CD4-positive, alpha-beta T cell treated with Interleukin-6 at 100 ng/mL for 8 hours (primary cell): ENCODE measurements at regions not wholly inside any gene's neighbourhood (a gene's known extent, or its start where the extent isn't known, plus 50 kb on each side); places are given as distances from the start of the nearest gene placed in this dataset.

ENCODE experiments used
- DNase-seq: peaks from one replicate; pipeline ENCODE4 v3.0.0-alpha.2; 2020; ENCODE audit warnings: mixed read lengths, low spot score

- DNase-seq, result no peak
Measured at GRCh38 chr5:73311291-73312110, 137.1 kb downstream of the FOXD1 start.

- no peak for DNase-seq
Measured at GRCh38 chr5:73307645-73308355, 134.8 kb downstream of the TMEM174 start.

- no peak for DNase-seq
Measured at GRCh38 chr5:73306741-73307275, 133.8 kb downstream of the TMEM174 start.

DNA sequence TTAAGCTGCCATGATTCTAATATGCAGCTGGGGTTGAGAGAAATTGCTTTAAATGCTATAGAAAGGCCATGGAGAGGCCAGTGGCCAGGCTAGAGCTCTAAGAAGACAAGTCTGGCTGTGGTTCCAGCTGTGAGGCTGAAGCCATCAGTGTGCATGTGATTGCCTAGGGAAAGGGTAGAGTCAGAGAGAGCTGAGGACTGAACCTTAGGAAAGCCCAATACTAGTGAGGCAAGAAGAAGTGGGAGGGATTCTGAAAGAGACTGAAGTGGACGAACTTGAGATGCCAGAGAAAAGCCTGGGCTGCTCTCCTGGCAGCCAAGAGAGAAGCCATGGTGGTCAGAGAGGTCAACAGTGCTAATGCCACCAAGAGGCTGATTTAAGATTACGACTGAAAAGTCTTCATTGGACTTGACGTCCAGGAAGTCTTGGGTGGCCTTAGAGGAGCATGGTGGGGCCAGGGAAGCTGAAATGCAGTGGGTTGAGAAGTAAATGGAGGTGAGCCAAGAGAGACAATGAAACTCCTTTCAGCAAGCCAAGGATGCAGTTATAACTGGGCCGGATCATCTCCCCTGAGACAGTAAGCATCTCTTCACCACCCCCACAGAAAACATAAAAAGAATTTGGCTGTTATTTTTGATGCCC lies 133.2 kb downstream of the TMEM174 start:
- DNase-seq, result no peak

DNA sequence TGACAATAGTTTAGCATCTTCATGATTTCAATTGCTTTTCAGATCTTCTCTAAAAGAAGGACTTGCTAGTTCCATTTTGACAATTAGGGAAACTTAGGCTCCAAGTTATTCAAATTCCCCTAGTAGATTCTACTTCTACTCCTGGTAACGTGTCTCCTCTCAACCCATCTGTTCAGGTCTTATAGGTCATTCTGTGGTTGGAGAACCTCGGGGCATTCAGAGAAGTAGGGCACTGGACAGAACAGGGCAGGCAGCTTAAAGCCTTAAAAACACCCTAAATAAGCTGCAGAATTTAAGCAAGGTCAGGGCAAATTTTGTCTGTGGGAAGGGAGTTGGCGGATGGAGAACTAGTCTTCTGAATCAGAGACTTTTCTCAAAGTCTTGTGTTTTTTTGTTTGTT lies 132.4 kb downstream of the TMEM174 start:
- no peak for DNase-seq

GRCh38 chr5:73304381-73304780 lies 131.4 kb downstream of the TMEM174 start:
- no peak for DNase-seq

DNA sequence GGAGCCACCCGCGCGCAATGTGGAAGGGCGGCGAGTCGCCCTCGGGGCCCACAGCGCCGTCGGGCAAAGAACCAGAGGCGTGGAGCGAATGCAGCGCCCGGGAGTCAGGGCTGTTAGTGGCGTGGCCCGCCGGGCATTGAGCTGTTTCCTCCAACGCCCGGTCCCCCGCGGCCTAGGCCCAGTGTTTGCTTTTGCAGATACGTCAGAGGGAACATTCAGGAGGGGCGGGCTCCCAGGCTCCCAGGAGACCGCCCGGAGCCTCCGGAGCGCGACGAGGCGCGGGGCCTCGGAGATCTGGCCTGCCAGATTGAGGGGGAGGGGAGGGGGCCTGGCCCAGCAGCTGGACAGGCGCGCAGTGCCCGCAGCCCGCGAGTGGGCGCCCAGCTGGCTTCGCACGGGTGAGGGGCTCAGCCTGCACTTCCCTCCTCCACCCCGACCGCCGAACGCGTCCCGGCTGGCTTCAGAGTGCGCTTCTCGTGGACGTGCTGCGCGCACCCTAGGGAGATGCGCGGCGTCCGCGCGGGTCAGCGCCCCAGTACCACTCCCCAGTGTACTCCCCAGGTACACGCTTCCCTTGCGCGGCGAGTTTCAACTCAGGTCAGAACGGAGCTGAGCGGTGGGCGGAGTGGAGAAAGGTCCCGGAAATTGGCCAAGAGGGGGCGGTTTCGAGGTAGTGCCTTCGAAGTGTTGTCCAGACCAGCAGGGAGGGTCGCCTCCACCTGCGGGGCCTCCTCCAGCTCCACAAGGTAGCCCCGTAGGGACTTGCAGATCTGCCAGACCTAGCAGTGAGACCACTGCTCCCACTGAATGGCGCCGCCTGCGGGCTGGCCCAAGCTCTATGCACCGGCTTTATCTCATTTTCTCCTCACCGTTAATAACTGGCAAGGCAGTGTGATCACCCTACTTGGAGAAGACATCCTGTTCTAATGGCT lies 130.4 kb downstream of the TMEM174 start:
- no peak for DNase-seq

- no peak for DNase-seq
Measured at GRCh38 chr5:73302797-73303147, 129.8 kb downstream of the TMEM174 start.

DNA sequence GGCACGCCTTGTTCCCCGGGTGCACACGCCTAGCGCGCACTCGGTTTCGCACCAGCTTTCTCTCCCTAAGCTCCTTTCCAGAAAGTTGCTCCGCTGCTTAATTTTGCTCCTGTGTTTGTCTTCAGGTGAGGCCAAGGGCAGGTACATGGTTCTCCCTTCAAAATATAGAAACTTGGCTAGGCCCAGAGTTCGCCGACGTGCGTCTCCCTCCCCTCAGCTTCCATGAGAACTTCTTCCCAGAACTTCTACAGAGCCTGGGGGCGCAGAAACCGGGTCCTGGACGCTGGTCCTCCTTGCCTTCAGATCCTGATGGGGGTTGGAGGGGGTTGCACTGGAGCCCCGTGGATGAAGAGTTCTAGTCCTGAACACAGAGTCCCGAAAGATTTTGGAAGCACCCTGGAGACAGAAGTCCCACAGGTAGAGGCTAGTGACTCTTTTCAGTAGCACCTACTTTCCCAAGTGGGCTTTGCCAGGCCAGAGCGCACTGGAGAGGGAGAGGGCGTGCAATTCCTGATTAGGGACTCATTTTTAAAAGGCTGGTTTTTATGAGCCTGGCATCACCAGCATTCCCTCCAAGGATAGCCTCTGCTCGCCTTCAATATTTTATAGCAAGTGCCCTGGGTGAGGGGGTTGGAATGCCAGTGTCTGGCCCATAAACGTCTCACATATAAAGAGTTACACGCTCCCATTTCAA lies 128.4 kb downstream of the TMEM174 start:
- DNase-seq, result no peak

- no peak for DNase-seq
Measured at GRCh38 chr5:73300337-73301207, 127.6 kb downstream of the TMEM174 start.

DNA sequence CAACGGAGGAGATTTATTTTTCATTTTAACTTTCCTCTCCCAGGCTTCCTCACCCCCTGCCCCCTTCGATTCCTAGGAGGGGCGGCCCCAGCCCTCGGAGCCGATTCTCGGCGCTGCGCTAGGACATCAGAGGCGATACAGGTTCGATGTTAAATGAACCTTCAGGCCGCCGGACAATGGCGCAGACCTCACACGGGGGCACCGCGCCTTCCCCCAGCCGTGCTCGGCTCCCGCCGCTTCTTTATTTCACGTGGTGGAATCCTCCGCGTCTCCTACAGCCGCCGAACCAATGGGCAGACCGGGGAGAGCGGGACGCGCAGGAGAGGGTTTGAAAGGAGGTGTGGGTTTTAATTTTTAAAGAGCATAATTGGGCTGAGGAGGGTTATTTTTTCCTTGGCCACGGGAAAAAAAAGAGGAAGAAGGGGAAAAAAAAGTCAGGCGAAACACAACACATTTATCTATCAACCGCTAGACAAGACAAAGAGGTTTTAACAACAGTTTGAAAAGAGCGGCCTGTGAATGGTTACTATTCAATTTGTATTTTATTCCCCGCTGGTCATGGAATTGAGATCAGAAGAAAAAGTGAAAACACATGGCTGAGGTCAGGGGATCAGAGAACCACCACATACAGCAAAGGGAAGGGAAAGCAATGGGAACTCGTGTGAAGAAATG lies 126.8 kb downstream of the TMEM174 start:
- no peak for DNase-seq

DNA sequence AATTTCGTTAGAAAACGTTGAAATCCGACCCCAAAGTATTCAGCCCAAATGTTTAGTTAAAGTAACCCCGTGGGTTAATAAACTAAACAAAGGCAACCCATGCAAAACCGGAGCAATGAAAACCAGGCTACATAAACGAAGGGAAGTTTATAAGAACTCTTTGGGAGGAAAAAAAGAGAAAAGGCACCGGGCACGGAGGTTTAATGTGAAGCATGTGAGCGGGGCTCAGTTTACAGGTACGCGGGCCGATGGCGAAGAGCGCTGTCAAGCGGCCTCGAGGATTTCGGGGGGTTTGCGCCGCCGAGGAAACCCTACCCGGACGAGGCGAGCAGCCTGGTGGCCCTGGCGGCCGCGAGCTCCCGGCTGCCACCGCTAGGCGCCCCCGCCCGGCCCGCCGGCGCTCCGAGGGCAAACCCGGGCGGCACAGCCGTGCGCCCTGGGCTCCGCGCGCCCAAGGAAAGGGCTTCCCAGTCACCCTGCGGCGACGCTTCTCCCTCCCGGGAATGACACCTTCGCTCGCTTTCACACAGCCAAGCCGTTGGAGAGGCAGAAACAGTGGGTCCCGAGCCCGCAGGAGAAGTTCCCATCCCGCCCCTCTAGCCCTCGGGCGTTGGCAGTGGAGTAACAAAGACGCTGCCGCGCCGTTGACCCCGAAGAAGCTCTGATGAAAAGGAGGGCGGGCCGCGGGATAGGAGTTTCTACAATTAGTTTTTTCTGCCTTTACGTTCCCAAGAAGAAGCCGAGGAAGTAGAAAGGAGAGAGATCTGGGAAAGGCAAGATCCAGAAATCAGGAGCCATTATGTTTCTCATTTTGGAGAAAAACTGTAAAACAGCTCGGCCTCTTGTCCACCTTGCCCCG lies 126.0 kb downstream of the TMEM174 start:
- no peak for DNase-seq

GRCh38 chr5:73298251-73298771 lies 125.3 kb downstream of the TMEM174 start:
- DNase-seq, result no peak

DNA sequence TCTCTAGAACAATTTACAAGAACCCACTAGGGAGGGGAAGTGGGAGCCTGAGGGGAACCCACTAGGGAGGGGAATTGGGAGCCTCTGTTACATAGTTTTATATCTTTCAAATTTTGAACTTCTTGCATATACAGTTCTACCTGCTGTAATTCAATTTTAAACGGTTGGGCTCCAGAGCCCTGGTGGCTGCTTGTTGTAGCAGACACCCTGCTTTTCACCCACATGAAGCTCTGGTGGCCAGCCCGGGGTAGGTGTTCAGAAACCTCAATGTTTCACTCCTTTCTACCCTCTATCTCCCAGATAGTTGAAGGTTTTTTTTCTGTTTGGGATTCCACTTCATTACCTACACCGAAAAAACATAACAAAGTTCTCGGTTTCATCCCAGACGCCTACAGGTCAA lies 124.4 kb downstream of the TMEM174 start:
- DNase-seq, result no peak

DNA sequence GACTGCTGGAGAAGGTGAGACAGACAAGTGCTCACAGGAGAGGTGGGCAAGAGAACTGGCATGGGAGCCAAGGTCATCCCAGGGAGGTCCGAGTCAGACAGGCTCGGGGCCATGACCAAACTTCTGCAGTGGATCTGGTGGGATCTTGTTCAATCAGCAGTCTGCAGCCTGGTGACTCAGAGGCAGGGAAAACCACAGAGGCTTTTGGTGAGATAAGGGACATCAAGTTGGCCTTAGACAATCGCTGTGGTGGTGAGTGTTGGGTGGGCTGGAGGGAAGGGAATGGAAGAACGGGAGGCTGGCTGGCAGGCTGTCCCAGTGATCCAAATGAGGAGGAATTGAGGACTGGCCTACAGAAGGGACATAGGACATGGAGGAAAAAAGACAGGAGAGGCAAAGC lies 123.8 kb downstream of the TMEM174 start:
- DNase-seq, result no peak

- DNase-seq, result no peak
Measured at GRCh38 chr5:73295921-73296320, 122.9 kb downstream of the TMEM174 start.

DNA sequence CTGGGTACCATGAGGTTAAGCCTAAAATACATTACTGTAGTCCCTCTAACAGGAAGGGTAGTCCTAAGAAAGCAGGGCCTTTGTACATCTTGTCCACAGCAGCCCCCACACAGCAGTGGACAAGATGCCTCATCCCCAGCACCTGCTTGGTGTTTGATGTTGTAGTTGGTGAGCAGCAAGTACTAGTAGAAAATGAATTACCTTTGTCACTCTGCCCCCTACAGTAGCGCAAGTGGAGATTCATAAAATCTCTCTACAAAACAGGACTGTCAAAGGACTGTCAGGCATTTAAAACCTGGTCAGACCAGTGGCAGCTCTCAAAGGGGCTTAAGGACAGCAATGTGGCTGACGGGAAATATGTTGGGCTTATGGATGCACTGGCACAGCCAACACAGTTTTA lies 122.5 kb downstream of the TMEM174 start:
- DNase-seq, result no peak

DNA sequence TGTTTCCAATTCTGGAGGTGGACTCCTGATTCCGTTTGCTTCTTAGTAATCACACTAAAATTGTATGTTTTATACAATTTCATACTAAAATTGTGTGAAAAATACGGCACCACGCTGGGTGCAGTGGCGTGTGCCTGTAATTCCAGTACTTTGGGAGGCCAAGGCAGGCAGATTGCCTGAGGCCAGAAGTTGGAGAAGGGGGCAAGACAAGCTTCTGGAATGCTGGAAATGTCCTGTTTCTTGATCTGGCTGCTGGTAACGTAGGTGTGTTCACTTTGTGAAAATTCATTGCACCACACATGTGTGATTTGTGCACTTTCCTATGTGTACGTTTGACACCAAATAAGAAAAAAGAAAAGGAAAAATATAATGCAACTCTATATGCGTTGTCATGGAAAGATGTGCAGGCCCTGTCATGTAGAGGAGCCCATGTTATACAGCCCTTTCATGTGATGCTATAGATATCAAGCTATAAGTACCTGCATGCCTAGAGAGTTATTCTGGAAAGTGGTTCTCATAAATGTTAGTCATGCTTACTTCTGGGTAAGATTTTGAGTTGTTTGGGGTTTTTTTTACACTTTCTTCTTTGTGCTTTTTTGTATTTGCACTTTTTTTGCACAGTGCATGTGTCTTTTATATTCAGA lies 119.9 kb downstream of the TMEM174 start:
- DNase-seq, result no peak
